Right lobe of liver (tissue), 6 donors: ENCODE measurements at regions not wholly inside any gene's neighbourhood (a gene's known extent, or its start where the extent isn't known, plus 50 kb on each side); places are given as distances from the start of the nearest gene placed in this dataset.
A peak's percentile ranks its signal among the peaks of the same experiment; 100 is the strongest.

ENCODE experiments used
- ATAC-seq, 4 donors: fragments of 200-7000 bp; cut with Tn5 transposase; one replicate each; pipeline ENCODE4 v1.9.1; 2020; ENCODE audit warnings: mild to moderate bottlenecking in 4 of 4, moderate library complexity in 4 of 4
- DNase-seq, 3 donors: peaks; one replicate each; pipeline ENCODE4 v3.0.0-alpha.2; 2020
- H3K27ac ChIP-seq, 3 donors: fragments of 200-600 bp; one replicate each; pipeline ENCODE4 v1.8.0; 2022
- H3K27me3 ChIP-seq, 2 donors: fragments of 200-600 bp; one replicate each; pipeline ENCODE4 v1.8.0; 2022
- H3K36me3 ChIP-seq, 4 donors: fragments of 200-600 bp; sonication (generic) in 1 of 4; one replicate each; pipeline versions ENCODE4 v1.5.1 to v1.8.0; 2017 to 2022; ENCODE audit warnings: control low read depth in 1 of 4
- H3K4me1 ChIP-seq, 4 donors: fragments of 200-600 bp; sonication (generic) in 1 of 4; one replicate each; pipeline versions ENCODE4 v1.5.1 to v1.8.0; 2017 to 2022; ENCODE audit warnings: control low read depth in 1 of 4
- H3K4me3 ChIP-seq, 3 donors: fragments of 200-600 bp; one replicate each; pipeline ENCODE4 v1.8.0; 2022
- H3K9me3 ChIP-seq, 4 donors: fragments of 200-600 bp; sonication (generic) in 1 of 4; one replicate each; pipeline versions ENCODE4 v1.5.1 to v1.8.0; 2017 to 2022; ENCODE audit warnings: control low read depth in 1 of 4
- CTCF ChIP-seq, 4 donors: fragments of 200-600 bp in 3 of 4; fragments of 450-650 bp in 1 of 4; IDR thresholded peaks; one replicate each; pipeline versions ENCODE4 v1.5.1 to v1.8.0; 2016 to 2022; ENCODE audit warnings: antibody characterized with exemption in 4 of 4, mild to moderate bottlenecking in 2 of 4
- POLR2A ChIP-seq: fragments of 450-650 bp; IDR thresholded peaks from one replicate; pipeline ENCODE4 v1.6.1; 2017; ENCODE audit warnings: antibody characterized with exemption, mild to moderate bottlenecking
- WGBS: methylation state at CpG from one replicate; pipeline ENCODE4 v1.1.6; 2018; ENCODE audit warnings: low coverage, low lambda C conversion rate; ENCODE audit not compliant: insufficient coverage; ENCODE audit errors: missing lambda C conversion rate; 5-methylcytosine and 5-hydroxymethylcytosine counted together
- intact Hi-C, 2 donors: fragments of 100-400 bp; cut with DNase I; formaldehyde crosslinking; loops; one replicate each; pipeline versions ENCODE4 v1.11.2 to v1.14.1; 2022
- donor health status: DM: no; HTN: yes; CAD: no.
- donor health status: DM: no; HTN: no; CAD: no.
- donor health status: DM: no; HTN: no; CAD: no.
- donor health status: DM: no; HTN: yes; CAD: no.
- donor health status: DM: no; HTN: yes; CAD: no.

- Histone ChIP-seq H3K9me3 (no peaks in the 10 kb centered on the region), H3K27me3 (no peaks in the 10 kb centered on the region), H3K27ac (no peak overlapping the region), H3K4me1 (peaks cover 0 to 47% (median 19%) of the 10 kb centered on the region in 4 donors), H3K36me3 (no peaks in the 10 kb centered on the region), H3K4me3 (no peak overlapping the region)
- DNase-seq (no peak), ATAC-seq (no peak)
- 50% methylated on average over 1 of the region's 1 CpG for WGBS
- intact Hi-C loops = no loop called here
- TF ChIP-seq POLR2A = no peak
- no peak for TF ChIP-seq CTCF (IDR thresholded peaks at IDR 0.05)
Observed at GRCh38 chr12:123044351-123044750, 63.9 kb downstream of the ARL6IP4 start.

GRCh38 chr12:123043536-123044001 is 63.1 kb downstream of the ARL6IP4 start:
- H3K9me3 ChIP-seq = no peaks in the 10 kb centered on the region
- H3K4me1 ChIP-seq = peaks cover 0 to 47% (median 19%) of the 10 kb centered on the region in 4 donors
- no peak overlapping the region for H3K4me3 ChIP-seq
- intact Hi-C loops = no loop called here
- WGBS = 0% methylated on average over 4 of the region's 7 CpGs
- H3K27me3 ChIP-seq = no peaks in the 10 kb centered on the region
- DNase-seq = peak; percentile 91 to 93 (median 91)
- peak overlapping the region in 2 of 3 donors; percentile 39 to 40 for H3K27ac ChIP-seq
- no peaks in the 10 kb centered on the region for H3K36me3 ChIP-seq
- peak; percentile 90 to 96 (median 94) for ATAC-seq
- TF ChIP-seq POLR2A = no peak
- TF ChIP-seq CTCF (IDR thresholded peaks at IDR 0.05) = peak; percentile 71 to 77 (median 76)

DNA sequence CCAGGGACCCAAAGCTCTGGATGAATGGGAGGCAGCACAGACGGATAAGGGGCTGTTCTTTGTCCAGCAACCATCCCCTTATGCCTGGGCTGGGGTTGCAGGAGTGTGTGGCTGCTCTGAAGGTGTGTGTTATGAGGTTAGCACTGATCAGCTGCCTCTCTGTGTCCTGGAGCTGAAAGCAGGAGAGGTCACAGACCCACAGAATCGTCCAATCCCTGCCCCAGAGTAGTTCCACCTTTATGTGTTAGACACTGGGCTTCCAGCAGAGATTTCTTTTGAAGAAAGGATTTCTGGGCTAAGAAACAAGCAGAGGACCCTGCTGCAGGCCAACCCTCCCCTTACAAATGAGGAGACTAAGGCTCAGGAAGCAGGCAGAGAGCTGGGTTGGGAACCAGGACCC is 62.4 kb downstream of the ARL6IP4 start:
- H3K27me3 ChIP-seq = no peaks in the 10 kb centered on the region
- no peak overlapping the region for H3K4me3 ChIP-seq
- DNase-seq = no peak
- H3K4me1 ChIP-seq = peaks cover 0 to 43% (median 17%) of the 10 kb centered on the region in 4 donors
- peak; percentile 6 to 33 (median 18) for ATAC-seq
- WGBS = 14% methylated on average over 1 of the region's 2 CpGs
- H3K27ac ChIP-seq = peak overlapping the region in 2 of 3 donors; percentile 39 to 40
- no peaks in the 10 kb centered on the region for H3K9me3 ChIP-seq
- TF ChIP-seq POLR2A = no peak
- TF ChIP-seq CTCF (IDR thresholded peaks at IDR 0.05) = no peak
- no peaks in the 10 kb centered on the region for H3K36me3 ChIP-seq
- intact Hi-C loops = no loop called here

DNA sequence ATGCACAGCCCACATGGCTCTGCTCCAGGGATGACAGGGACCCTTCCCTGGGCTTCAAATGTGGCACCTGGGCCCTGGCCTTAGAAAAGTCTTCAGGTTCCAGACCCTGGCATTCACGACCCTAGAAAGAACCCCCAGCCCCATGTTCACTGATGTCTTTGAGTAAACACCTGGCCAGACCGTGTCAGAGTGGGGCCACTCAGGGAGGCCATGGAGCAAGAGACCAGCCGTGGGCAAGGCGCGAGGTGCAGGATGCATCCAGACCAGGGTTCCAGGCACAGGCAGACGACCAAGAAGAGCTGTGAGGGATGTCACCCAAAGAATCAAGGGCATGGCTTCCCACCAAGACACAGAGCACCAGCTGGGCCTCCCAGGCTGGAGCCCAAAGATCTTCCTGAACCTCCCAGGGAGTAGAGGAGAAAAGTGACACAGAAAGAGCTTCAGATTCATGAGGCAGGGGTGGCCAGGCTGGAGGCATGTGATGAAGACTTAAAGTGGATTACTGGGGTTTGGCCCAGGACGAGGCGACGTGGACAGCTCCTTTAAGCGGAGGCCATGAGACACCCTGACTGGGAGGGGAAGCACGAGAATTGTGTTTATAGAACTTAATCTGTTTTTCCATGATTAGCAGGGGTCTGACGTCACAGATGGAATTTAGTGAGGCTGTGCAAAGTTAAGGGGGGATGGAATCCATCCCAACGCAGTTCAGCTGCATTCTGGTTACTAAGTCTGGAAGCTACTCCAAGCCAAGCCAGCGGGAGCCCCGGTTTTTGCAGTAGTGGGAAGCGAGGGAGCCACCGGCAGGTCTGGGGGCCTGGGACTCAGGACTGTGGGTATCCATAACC is 61.6 kb downstream of the ARL6IP4 start:
- Histone ChIP-seq H3K27me3 (no peaks in the 10 kb centered on the region), H3K36me3 (no peaks in the 10 kb centered on the region), H3K4me1 (peaks cover 0 to 35% (median 13%) of the 10 kb centered on the region in 4 donors), H3K4me3 (no peak overlapping the region), H3K27ac (peak overlapping the region in 1 of 3 donors; percentile 40), H3K9me3 (no peaks in the 10 kb centered on the region)
- ATAC-seq = no peak
- intact Hi-C loops = no loop called here
- 81% methylated on average over 7 of the region's 17 CpGs for WGBS
- no peak for TF ChIP-seq POLR2A
- no peak for TF ChIP-seq CTCF (IDR thresholded peaks at IDR 0.05)
- no peak for DNase-seq
